Activated naive CD4-positive, alpha-beta T cell treated with anti-CD3 and anti-CD28 coated beads, Interleukin-2, amount 10 ng/mL, durations not matched to agents 7 days and 5 days (primary cell): ENCODE measurements at regions not wholly inside any gene's neighbourhood (a gene's known extent, or its start where the extent isn't known, plus 50 kb on each side); places are given as distances from the start of the nearest gene placed in this dataset.

Source experiments
- CTCF ChIA-PET: fragments of 350-600 bp; sonication (Branson Sonifier 250); formaldehyde crosslinking; loops from one replicate; lab custom pipeline; 2021; ENCODE audit warnings: antibody characterized with exemption; lab: Charles Lee
- DNase-seq: peaks from one replicate; pipeline ENCODE4 v3.0.0-alpha.2; 2020
- H3K27ac Mint-ChIP-seq: one replicate; pipeline ENCODE4 v1.8.0; 2021; ENCODE audit warnings: mild to moderate bottlenecking, moderate library complexity, mixed read lengths
- H3K27me3 Mint-ChIP-seq: one replicate; pipeline ENCODE4 v1.8.0; 2021; ENCODE audit warnings: mild to moderate bottlenecking, mixed read lengths
- H3K36me3 Mint-ChIP-seq: one replicate; pipeline ENCODE4 v1.8.0; 2021; ENCODE audit warnings: mixed read lengths
- H3K4me1 Mint-ChIP-seq: one replicate; pipeline ENCODE4 v1.8.0; 2021; ENCODE audit warnings: mixed read lengths
- H3K4me3 Mint-ChIP-seq: one replicate; pipeline ENCODE4 v1.8.0; 2021; ENCODE audit warnings: mild to moderate bottlenecking, moderate library complexity, mixed read lengths
- H3K9me3 Mint-ChIP-seq: one replicate; pipeline ENCODE4 v1.8.0; 2021; ENCODE audit warnings: mixed read lengths

- H3K27me3 Mint-ChIP-seq = no peaks in the 10 kb centered on the region
- H3K27ac Mint-ChIP-seq = no peak overlapping the region
- no peak overlapping the region for H3K4me3 Mint-ChIP-seq
- DNase-seq = no peak
- no peaks in the 10 kb centered on the region for H3K36me3 Mint-ChIP-seq
- peaks cover 7% of the 10 kb centered on the region for H3K9me3 Mint-ChIP-seq
- CTCF ChIA-PET = no interaction called here
- H3K4me1 Mint-ChIP-seq = no peaks in the 10 kb centered on the region
Observed at GRCh38 chr4:180757927-180758326, 1485.3 kb upstream of the TENM3 start.

- CTCF ChIA-PET = no interaction called here
- Mint-ChIP-seq H3K4me3 (no peak overlapping the region), H3K36me3 (no peaks in the 10 kb centered on the region), H3K27ac (no peak overlapping the region), H3K27me3 (no peaks in the 10 kb centered on the region), H3K9me3 (no peaks in the 10 kb centered on the region), H3K4me1 (no peaks in the 10 kb centered on the region)
- DNase-seq = no peak
Observed at GRCh38 chr4:180766045-180766444, 1477.2 kb upstream of the TENM3 start.

GRCh38 chr4:180766944-180767729 lies 1476.1 kb upstream of the TENM3 start:
- Mint-ChIP-seq H3K4me1 (no peaks in the 10 kb centered on the region), H3K27ac (no peak overlapping the region), H3K36me3 (no peaks in the 10 kb centered on the region), H3K9me3 (no peaks in the 10 kb centered on the region), H3K27me3 (no peaks in the 10 kb centered on the region), H3K4me3 (no peak overlapping the region)
- CTCF ChIA-PET = no interaction called here
- no peak for DNase-seq

- CTCF ChIA-PET = no interaction called here
- no peaks in the 10 kb centered on the region for H3K9me3 Mint-ChIP-seq
- no peaks in the 10 kb centered on the region for H3K36me3 Mint-ChIP-seq
Observed at GRCh38 chr4:180768610-180769009, 1474.6 kb upstream of the TENM3 start.

GRCh38 chr4:180769791-180770190 lies 1473.4 kb upstream of the TENM3 start:
- H3K27me3 Mint-ChIP-seq = no peaks in the 10 kb centered on the region
- no peaks in the 10 kb centered on the region for H3K4me1 Mint-ChIP-seq
- H3K36me3 Mint-ChIP-seq = no peaks in the 10 kb centered on the region
- no peak overlapping the region for H3K4me3 Mint-ChIP-seq
- H3K27ac Mint-ChIP-seq = no peak overlapping the region
- CTCF ChIA-PET = no interaction called here
- H3K9me3 Mint-ChIP-seq = no peaks in the 10 kb centered on the region
- DNase-seq = no peak

More at GRCh38 chr4:180768610-180769009, 1474.6 kb upstream of the TENM3 start:
- DNase-seq = no peak
- Mint-ChIP-seq H3K4me1 (no peaks in the 10 kb centered on the region), H3K4me3 (no peak overlapping the region), H3K27ac (no peak overlapping the region), H3K27me3 (no peaks in the 10 kb centered on the region)

GRCh38 chr4:180770265-180770664 lies 1472.9 kb upstream of the TENM3 start:
- Mint-ChIP-seq H3K27ac (no peak overlapping the region), H3K9me3 (no peaks in the 10 kb centered on the region), H3K27me3 (no peaks in the 10 kb centered on the region), H3K36me3 (no peaks in the 10 kb centered on the region), H3K4me1 (no peaks in the 10 kb centered on the region), H3K4me3 (no peak overlapping the region)
- DNase-seq = no peak
- CTCF ChIA-PET = no interaction called here

- CTCF ChIA-PET = no interaction called here
- Mint-ChIP-seq H3K27ac (no peak overlapping the region), H3K36me3 (no peaks in the 10 kb centered on the region), H3K27me3 (no peaks in the 10 kb centered on the region), H3K4me1 (no peaks in the 10 kb centered on the region), H3K4me3 (no peak overlapping the region), H3K9me3 (no peaks in the 10 kb centered on the region)
- no peak for DNase-seq
Observed at GRCh38 chr4:180784940-180785339, 1458.3 kb upstream of the TENM3 start.

GRCh38 chr4:180788729-180789128 lies 1454.5 kb upstream of the TENM3 start:
- Mint-ChIP-seq H3K9me3 (no peaks in the 10 kb centered on the region), H3K4me3 (no peak overlapping the region), H3K27me3 (no peaks in the 10 kb centered on the region), H3K27ac (no peak overlapping the region), H3K36me3 (no peaks in the 10 kb centered on the region), H3K4me1 (no peaks in the 10 kb centered on the region)
- CTCF ChIA-PET = no interaction called here
- DNase-seq = no peak

GRCh38 chr4:180789929-180790328 lies 1453.3 kb upstream of the TENM3 start:
- no peaks in the 10 kb centered on the region for H3K9me3 Mint-ChIP-seq
- H3K27ac Mint-ChIP-seq = no peak overlapping the region
- CTCF ChIA-PET = no interaction called here
- H3K4me3 Mint-ChIP-seq = no peak overlapping the region
- H3K27me3 Mint-ChIP-seq = no peaks in the 10 kb centered on the region
- no peaks in the 10 kb centered on the region for H3K36me3 Mint-ChIP-seq
- no peak for DNase-seq
- H3K4me1 Mint-ChIP-seq = no peaks in the 10 kb centered on the region

- no peaks in the 10 kb centered on the region for H3K36me3 Mint-ChIP-seq
- no peak overlapping the region for H3K4me3 Mint-ChIP-seq
- no peaks in the 10 kb centered on the region for H3K27me3 Mint-ChIP-seq
- CTCF ChIA-PET = no interaction called here
- H3K4me1 Mint-ChIP-seq = no peaks in the 10 kb centered on the region
- H3K27ac Mint-ChIP-seq = no peak overlapping the region
- no peak for DNase-seq
- H3K9me3 Mint-ChIP-seq = no peaks in the 10 kb centered on the region
Observed at GRCh38 chr4:180790471-180790870, 1452.7 kb upstream of the TENM3 start.

- no peak for DNase-seq
- H3K36me3 Mint-ChIP-seq = no peaks in the 10 kb centered on the region
- no peaks in the 10 kb centered on the region for H3K4me1 Mint-ChIP-seq
- no peak overlapping the region for H3K4me3 Mint-ChIP-seq
- H3K9me3 Mint-ChIP-seq = peaks cover 3% of the 10 kb centered on the region
- H3K27ac Mint-ChIP-seq = no peak overlapping the region
- no peaks in the 10 kb centered on the region for H3K27me3 Mint-ChIP-seq
- CTCF ChIA-PET = no interaction called here
Observed at GRCh38 chr4:180792541-180792940, 1450.7 kb upstream of the TENM3 start.

- Mint-ChIP-seq H3K36me3 (no peaks in the 10 kb centered on the region), H3K27me3 (no peaks in the 10 kb centered on the region), H3K4me3 (no peak overlapping the region), H3K9me3 (peaks cover 3% of the 10 kb centered on the region), H3K4me1 (no peaks in the 10 kb centered on the region), H3K27ac (no peak overlapping the region)
- no peak for DNase-seq
- CTCF ChIA-PET = no interaction called here
Observed at GRCh38 chr4:180794333-180794732, 1448.9 kb upstream of the TENM3 start.

GRCh38 chr4:180798036-180798577 lies 1445.1 kb upstream of the TENM3 start:
- H3K4me1 Mint-ChIP-seq = no peaks in the 10 kb centered on the region
- no peak overlapping the region for H3K4me3 Mint-ChIP-seq
- no peak overlapping the region for H3K27ac Mint-ChIP-seq
- CTCF ChIA-PET = no interaction called here
- no peaks in the 10 kb centered on the region for H3K27me3 Mint-ChIP-seq
- DNase-seq = no peak
- H3K9me3 Mint-ChIP-seq = peaks cover 3% of the 10 kb centered on the region
- H3K36me3 Mint-ChIP-seq = no peaks in the 10 kb centered on the region

- H3K27ac Mint-ChIP-seq = no peak overlapping the region
- peaks cover 3% of the 10 kb centered on the region for H3K9me3 Mint-ChIP-seq
- H3K36me3 Mint-ChIP-seq = no peaks in the 10 kb centered on the region
- H3K27me3 Mint-ChIP-seq = no peaks in the 10 kb centered on the region
- H3K4me3 Mint-ChIP-seq = no peak overlapping the region
- no peak for DNase-seq
- CTCF ChIA-PET = no interaction called here
- H3K4me1 Mint-ChIP-seq = no peaks in the 10 kb centered on the region
Observed at GRCh38 chr4:180799798-180800197, 1443.4 kb upstream of the TENM3 start.

GRCh38 chr4:180805101-180805500 lies 1438.1 kb upstream of the TENM3 start:
- CTCF ChIA-PET = no interaction called here
- H3K36me3 Mint-ChIP-seq = no peaks in the 10 kb centered on the region
- H3K4me1 Mint-ChIP-seq = no peaks in the 10 kb centered on the region
- H3K27me3 Mint-ChIP-seq = no peaks in the 10 kb centered on the region
- H3K9me3 Mint-ChIP-seq = no peaks in the 10 kb centered on the region
- H3K4me3 Mint-ChIP-seq = no peak overlapping the region
- H3K27ac Mint-ChIP-seq = no peak overlapping the region
- DNase-seq = no peak
